ENCODE measurements at regions not wholly inside any gene's neighbourhood (a gene's known extent, or its start where the extent isn't known, plus 50 kb on each side); places are given as distances from the start of the nearest gene placed in this dataset.

DNA sequence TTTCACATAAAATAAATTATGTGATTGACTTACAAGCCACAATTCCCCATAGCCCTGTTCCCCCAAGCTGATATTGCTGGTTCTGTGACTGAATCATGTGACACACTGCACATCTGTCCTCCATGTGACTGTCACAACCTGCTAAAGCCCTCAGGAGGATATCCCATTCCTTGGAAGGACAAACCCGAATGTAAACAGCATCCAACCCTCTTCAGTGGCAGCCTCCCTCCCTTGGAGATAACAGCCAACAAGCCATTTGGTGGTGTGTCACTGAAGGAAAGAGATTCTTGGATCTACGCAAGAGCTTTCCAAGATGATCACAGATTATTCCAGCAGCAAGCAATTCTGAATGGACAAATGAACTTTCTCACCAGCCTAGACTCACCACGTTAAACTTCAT is 153.9 kb upstream of the TIAM1 start:
- no peaks in the 10 kb centered on the region for H3F3A ChIP-seq (ENCODE audit: low read depth)
- H3K79me2 ChIP-seq (ENCODE audit: low read depth) = peaks cover 29% of the 10 kb centered on the region
- no peak overlapping the region for H3K4me3 ChIP-seq
- H4K20me1 ChIP-seq (ENCODE audit: low read depth) = peaks cover 36% of the 10 kb centered on the region
- no peak for DNase-seq (ENCODE audit: low spot score)
- Mint-ChIP-seq H3K27me3 (ENCODE audit: insufficient read depth, low read depth) (peaks cover 5% of the 10 kb centered on the region), H3K9me3 (peaks cover 3% of the 10 kb centered on the region), H3K4me1 (peaks cover 16% of the 10 kb centered on the region), H3K4me3 (no peak overlapping the region), H3K36me3 (peaks cover 32% of the 10 kb centered on the region), H3K27ac (no peak overlapping the region)
- no peak overlapping the region for H2AFZ ChIP-seq (replicated peaks)
- H3K27me3 ChIP-seq = no peaks in the 10 kb centered on the region
- no peak overlapping the region for H3K27ac ChIP-seq
- no peaks in the 10 kb centered on the region for H3K9me3 ChIP-seq (ENCODE audit: low read depth)
- H3K4me2 ChIP-seq = no peak overlapping the region
- H3K36me3 ChIP-seq = peaks cover 4% of the 10 kb centered on the region
- H3K9ac ChIP-seq = no peak overlapping the region
- H3K4me1 ChIP-seq = peaks cover 3% of the 10 kb centered on the region
- TF ChIP-seq, protein P1, sequence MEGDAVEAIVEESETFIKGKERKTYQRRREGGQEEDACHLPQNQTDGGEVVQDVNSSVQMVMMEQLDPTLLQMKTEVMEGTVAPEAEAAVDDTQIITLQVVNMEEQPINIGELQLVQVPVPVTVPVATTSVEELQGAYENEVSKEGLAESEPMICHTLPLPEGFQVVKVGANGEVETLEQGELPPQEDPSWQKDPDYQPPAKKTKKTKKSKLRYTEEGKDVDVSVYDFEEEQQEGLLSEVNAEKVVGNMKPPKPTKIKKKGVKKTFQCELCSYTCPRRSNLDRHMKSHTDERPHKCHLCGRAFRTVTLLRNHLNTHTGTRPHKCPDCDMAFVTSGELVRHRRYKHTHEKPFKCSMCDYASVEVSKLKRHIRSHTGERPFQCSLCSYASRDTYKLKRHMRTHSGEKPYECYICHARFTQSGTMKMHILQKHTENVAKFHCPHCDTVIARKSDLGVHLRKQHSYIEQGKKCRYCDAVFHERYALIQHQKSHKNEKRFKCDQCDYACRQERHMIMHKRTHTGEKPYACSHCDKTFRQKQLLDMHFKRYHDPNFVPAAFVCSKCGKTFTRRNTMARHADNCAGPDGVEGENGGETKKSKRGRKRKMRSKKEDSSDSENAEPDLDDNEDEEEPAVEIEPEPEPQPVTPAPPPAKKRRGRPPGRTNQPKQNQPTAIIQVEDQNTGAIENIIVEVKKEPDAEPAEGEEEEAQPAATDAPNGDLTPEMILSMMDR (IDR thresholded peaks at IDR 0.05) = no peak
- TF ChIP-seq EZH2phosphoT487 (IDR thresholded peaks at IDR 0.05) (no peak), EZH2 (IDR thresholded peaks at IDR 0.05) (no peak)

DNA sequence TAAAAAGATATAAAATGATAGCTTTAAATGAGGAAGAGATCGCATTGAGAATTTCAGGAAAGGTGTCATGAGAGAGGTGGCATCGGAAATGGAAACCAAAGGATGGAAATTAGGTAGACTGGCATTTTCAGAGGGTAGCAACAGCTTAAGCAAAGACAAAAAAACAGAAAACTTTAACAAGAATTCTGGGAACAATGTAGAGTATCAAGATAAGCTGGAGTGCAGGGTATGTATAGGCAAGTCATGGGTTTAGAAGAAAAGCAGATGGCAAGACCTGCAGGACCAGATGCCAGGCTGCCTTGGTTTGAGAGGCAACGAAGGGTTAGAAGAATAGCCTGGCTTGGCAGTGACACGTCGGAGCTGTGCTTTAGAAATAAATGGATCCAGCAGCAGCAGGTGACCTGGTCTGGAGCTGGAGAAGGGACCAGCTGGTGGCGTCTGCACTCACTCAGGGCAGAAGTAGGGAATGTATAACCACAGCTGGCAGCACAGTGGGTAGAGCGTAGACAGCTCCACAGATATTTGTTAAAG is 149.4 kb upstream of the TIAM1 start:
- H3K9me3 Mint-ChIP-seq = peaks cover 12% of the 10 kb centered on the region
- no peak overlapping the region for H3K9ac ChIP-seq
- no peaks in the 10 kb centered on the region for H3F3A ChIP-seq (ENCODE audit: low read depth)
- TF ChIP-seq EZH2 (IDR thresholded peaks at IDR 0.05) (no peak), EZH2phosphoT487 (IDR thresholded peaks at IDR 0.05) (no peak)
- TF ChIP-seq, protein P1 (IDR thresholded peaks at IDR 0.05) = no peak
- no peak overlapping the region for H3K4me3 Mint-ChIP-seq
- H3K4me3 ChIP-seq = no peak overlapping the region
- H3K9me3 ChIP-seq (ENCODE audit: low read depth) = no peaks in the 10 kb centered on the region
- no peak overlapping the region for H3K27ac ChIP-seq
- no peaks in the 10 kb centered on the region for H3K27me3 ChIP-seq
- H3K36me3 Mint-ChIP-seq = peaks cover 43% of the 10 kb centered on the region
- no peak overlapping the region for H2AFZ ChIP-seq (replicated peaks)
- no peak overlapping the region for H3K4me2 ChIP-seq
- H3K4me1 Mint-ChIP-seq = peaks cover 8% of the 10 kb centered on the region
- peaks cover 16% of the 10 kb centered on the region for H4K20me1 ChIP-seq (ENCODE audit: low read depth)
- peaks cover 27% of the 10 kb centered on the region for H3K79me2 ChIP-seq (ENCODE audit: low read depth)
- peaks cover 3% of the 10 kb centered on the region for H3K4me1 ChIP-seq
- H3K27ac Mint-ChIP-seq = no peak overlapping the region
- peaks cover 3% of the 10 kb centered on the region for H3K27me3 Mint-ChIP-seq (ENCODE audit: insufficient read depth, low read depth)
- H3K36me3 ChIP-seq = peaks cover 4% of the 10 kb centered on the region
- DNase-seq (ENCODE audit: low spot score) = no peak

DNA sequence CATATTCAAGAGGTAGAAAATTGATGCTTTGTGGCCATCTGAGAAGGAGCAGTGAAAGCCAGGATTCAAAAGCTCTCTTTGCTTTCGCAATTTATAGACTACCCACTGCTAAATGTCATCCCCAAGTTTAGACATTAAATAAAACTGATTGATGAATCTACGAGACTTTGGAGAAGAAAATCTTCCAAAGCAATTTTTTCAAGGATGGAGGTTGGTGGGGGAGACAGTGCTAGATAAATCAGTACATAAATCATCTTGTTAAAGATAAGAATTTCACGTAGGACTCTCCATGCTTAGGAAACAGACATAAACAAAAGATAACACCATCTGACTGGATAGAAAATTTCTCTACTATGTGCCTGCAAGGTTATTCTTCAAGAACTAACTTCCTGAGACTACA is 147.6 kb upstream of the TIAM1 start:
- Histone ChIP-seq H4K20me1 (ENCODE audit: low read depth) (peaks cover 4% of the 10 kb centered on the region), H3K4me3 (no peak overlapping the region), H3K27ac (no peak overlapping the region), H3K4me2 (no peak overlapping the region), H3K9ac (no peak overlapping the region), H3F3A (ENCODE audit: low read depth) (no peaks in the 10 kb centered on the region), H3K9me3 (ENCODE audit: low read depth) (no peaks in the 10 kb centered on the region), H3K79me2 (ENCODE audit: low read depth) (peaks cover 32% of the 10 kb centered on the region), H3K27me3 (no peaks in the 10 kb centered on the region), H2AFZ (replicated peaks) (no peak overlapping the region), H3K4me1 (no peaks in the 10 kb centered on the region), H3K36me3 (no peaks in the 10 kb centered on the region)
- DNase-seq (ENCODE audit: low spot score) = no peak
- H3K4me1 Mint-ChIP-seq = peaks cover 2% of the 10 kb centered on the region
- no peak overlapping the region for H3K4me3 Mint-ChIP-seq
- peaks cover 3% of the 10 kb centered on the region for H3K27me3 Mint-ChIP-seq (ENCODE audit: insufficient read depth, low read depth)
- peaks cover 18% of the 10 kb centered on the region for H3K9me3 Mint-ChIP-seq
- peaks cover 47% of the 10 kb centered on the region for H3K36me3 Mint-ChIP-seq
- TF ChIP-seq, protein P1 (IDR thresholded peaks at IDR 0.05) = no peak
- TF ChIP-seq EZH2phosphoT487 (IDR thresholded peaks at IDR 0.05) (no peak), EZH2 (IDR thresholded peaks at IDR 0.05) (no peak)
- H3K27ac Mint-ChIP-seq = no peak overlapping the region
